IMR-90 (cell line): ENCODE measurements at regions not wholly inside any gene's neighbourhood (a gene's known extent, or its start where the extent isn't known, plus 50 kb on each side); places are given as distances from the start of the nearest gene placed in this dataset.

Experiments used
- ATAC-seq: fragments of 200-7000 bp; cut with Tn5 transposase; 2 replicates; pipeline ENCODE4 v1.9.1; 2020; ENCODE audit warnings: low read depth, mild to moderate bottlenecking, moderate library complexity
- BruUV-seq: library from RNA; stranded (reverse); fragments of 400-500 nt; replicated peaks from 2 replicates; lab custom pipeline; 2021; lab: Mats Ljungman, UMichigan
- CTCF ChIA-PET: fragments of 300-600 bp; formaldehyde crosslinking; extraction: SDS; loops from one replicate; lab custom pipeline; 2021; ENCODE audit warnings: antibody characterized with exemption; lab: Yijun Ruan, JAX
- POLR2A ChIA-PET: fragments of 300-600 bp; sonication (Branson Sonifier 250); formaldehyde crosslinking; loops from one replicate; lab custom pipeline; 2022; ENCODE audit warnings: antibody characterized with exemption; ENCODE audit not compliant: unreplicated experiment; lab: Charles Lee
- DNase-seq: peaks from one replicate; pipeline ENCODE4 v3.0.0; 2013
- H2AFZ ChIP-seq: replicated peaks from 2 replicates; pipeline ENCODE3; 2013; ENCODE audit warnings: low read length, mild to moderate bottlenecking; ENCODE audit not compliant: poor library complexity
- H2AK5ac ChIP-seq: 2 replicates; pipeline ENCODE4 v1.6.1; 2013; ENCODE audit warnings: low read depth, low read length, inconsistent platforms
- H2AK9ac ChIP-seq: replicated peaks from 2 replicates; pipeline ENCODE3; 2013; ENCODE audit warnings: mild to moderate bottlenecking, low read depth, low read length, moderate library complexity; ENCODE audit not compliant: poor library complexity
- H2BK120ac ChIP-seq: 2 replicates; pipeline ENCODE4 v1.6.1; 2013; ENCODE audit warnings: low read depth, low read length, inconsistent platforms
- H2BK15ac ChIP-seq: 3 replicates; pipeline ENCODE4 v1.6.1; 2013; ENCODE audit warnings: low read depth, low read length, inconsistent platforms
- H2BK20ac ChIP-seq: 2 replicates; pipeline ENCODE4 v1.6.1; 2013; ENCODE audit warnings: low read depth, mild to moderate bottlenecking, inconsistent platforms, low read length, moderate library complexity
- H2BK5ac ChIP-seq: 2 replicates; pipeline ENCODE4 v1.6.1; 2013; ENCODE audit warnings: mild to moderate bottlenecking, low read depth, low read length, inconsistent platforms; ENCODE audit not compliant: poor library complexity, severe bottlenecking
- H3K14ac ChIP-seq: replicated peaks from 2 replicates; pipeline ENCODE4 v1.6.1; 2013; ENCODE audit warnings: low read depth, low read length, inconsistent platforms
- H3K18ac ChIP-seq: 2 replicates; pipeline ENCODE4 v1.6.1; 2013; ENCODE audit warnings: low read depth, low read length, control low read depth
- H3K23ac ChIP-seq: 2 replicates; pipeline ENCODE4 v1.6.1; 2013; ENCODE audit warnings: low read depth, low read length, inconsistent platforms
- H3K27ac ChIP-seq: 2 replicates; pipeline ENCODE4 v1.5.1; 2013; ENCODE audit warnings: mild to moderate bottlenecking, control low read depth, low read length; ENCODE audit not compliant: insufficient read depth
- H3K27me3 ChIP-seq: 2 replicates; pipeline ENCODE4 v1.6.1; 2013; ENCODE audit warnings: low read length; ENCODE audit not compliant: control insufficient read depth, insufficient read depth
- H3K36me3 ChIP-seq: 2 replicates; pipeline ENCODE4 v1.6.1; 2013; ENCODE audit warnings: low read length, mixed read lengths; ENCODE audit not compliant: control insufficient read depth, insufficient read depth
- H3K4ac ChIP-seq: 2 replicates; pipeline ENCODE4 v1.6.1; 2013; ENCODE audit warnings: low read depth, low read length, inconsistent platforms
- H3K4me1 ChIP-seq: 2 replicates; pipeline ENCODE4 v1.6.1; 2013; ENCODE audit warnings: low read length, mixed read lengths; ENCODE audit not compliant: control insufficient read depth, insufficient read depth
- H3K4me2 ChIP-seq: 2 replicates; pipeline ENCODE4 v1.6.1; 2013; ENCODE audit warnings: low read depth, mild to moderate bottlenecking, control low read depth, low read length, moderate library complexity
- H3K4me3 ChIP-seq: 2 replicates; pipeline ENCODE4 v1.5.1; 2013; ENCODE audit warnings: low read depth, mild to moderate bottlenecking, control low read depth, low read length, moderate library complexity; ENCODE audit not compliant: insufficient read depth
- H3K56ac ChIP-seq: 2 replicates; pipeline ENCODE4 v1.6.1; 2013; ENCODE audit warnings: low read length, inconsistent platforms; ENCODE audit not compliant: insufficient read depth; ENCODE audit errors: extremely low read depth
- H3K79me1 ChIP-seq, 2 experiments: 2 replicates each; pipeline ENCODE4 v1.6.1; 2013; ENCODE audit warnings: low read length in 2 of 2, inconsistent platforms in 1 of 2, low read depth in 1 of 2
- H3K9ac ChIP-seq: 2 replicates; pipeline ENCODE4 v1.6.1; 2013; ENCODE audit warnings: low read depth, low read length, control low read depth
- H3K9me1 ChIP-seq: 2 replicates; pipeline ENCODE4 v1.6.1; 2013; ENCODE audit warnings: low read length, inconsistent platforms; ENCODE audit not compliant: insufficient read depth
- H3K9me3 ChIP-seq: 2 replicates; pipeline ENCODE4 v1.6.1; 2013; ENCODE audit warnings: low read length; ENCODE audit not compliant: control insufficient read depth, insufficient read depth
- H4K20me1 ChIP-seq: 2 replicates; pipeline ENCODE4 v1.6.1; 2013; ENCODE audit warnings: low read length, inconsistent platforms; ENCODE audit not compliant: insufficient read depth
- H4K5ac ChIP-seq: 2 replicates; pipeline ENCODE4 v1.6.1; 2013; ENCODE audit warnings: mild to moderate bottlenecking, low read depth, low read length, control low read depth
- H4K8ac ChIP-seq, 2 experiments: 2 replicates each; pipeline ENCODE4 v1.6.1; 2013; ENCODE audit warnings: low read depth in 2 of 2, low read length in 2 of 2, control low read depth in 1 of 2, inconsistent platforms in 1 of 2
- H4K91ac ChIP-seq: 2 replicates; pipeline ENCODE4 v1.6.1; 2013; ENCODE audit warnings: low read depth, low read length, inconsistent platforms; ENCODE audit not compliant: insufficient read depth
- BHLHE40 ChIP-seq: fragments of 150-350 bp; IDR thresholded peaks from 2 replicates; pipeline ENCODE4 v1.6.1; 2016; ENCODE audit warnings: mild to moderate bottlenecking, low read depth, low read length
- CHD1 ChIP-seq: IDR thresholded peaks from 2 replicates; pipeline ENCODE4 v1.6.1; 2012; ENCODE audit warnings: low read depth, low read length, improper control_type of control experiment
- FOS ChIP-seq: fragments of 150-350 bp; IDR thresholded peaks from 2 replicates; pipeline ENCODE4 v1.6.1; 2016; ENCODE audit warnings: low read depth, low read length
- MAFK ChIP-seq: IDR thresholded peaks from 2 replicates; pipeline ENCODE4 v1.6.1; 2012; ENCODE audit warnings: low read depth, low read length, improper control_type of control experiment
- MAZ ChIP-seq: IDR thresholded peaks from 2 replicates; pipeline ENCODE4 v1.6.1; 2012; ENCODE audit warnings: low read depth, mild to moderate bottlenecking, low read length, improper control_type of control experiment, moderate library complexity, borderline replicate concordance
- MXI1 ChIP-seq: IDR thresholded peaks from 2 replicates; pipeline ENCODE4 v1.6.1; 2012; ENCODE audit warnings: low read depth, mild to moderate bottlenecking, low read length, moderate library complexity, borderline replicate concordance
- NFE2L2 ChIP-seq: fragments of 150-350 bp; IDR thresholded peaks from 2 replicates; pipeline ENCODE4 v1.6.1; 2016; ENCODE audit warnings: low read depth, mild to moderate bottlenecking, low read length
- RCOR1 ChIP-seq: IDR thresholded peaks from 2 replicates; pipeline ENCODE4 v1.6.1; 2012; ENCODE audit warnings: mild to moderate bottlenecking, low read length, improper control_type of control experiment; ENCODE audit not compliant: insufficient replicate concordance
- RFX5 ChIP-seq: IDR thresholded peaks from 2 replicates; pipeline ENCODE4 v1.8.0; 2012; ENCODE audit warnings: low read depth, mild to moderate bottlenecking, low read length, moderate library complexity
- SMC3 ChIP-seq: fragments of 150-350 bp; IDR thresholded peaks from 2 replicates; pipeline ENCODE4 v1.6.1; 2016; ENCODE audit warnings: low read depth, mild to moderate bottlenecking, antibody characterized with exemption, low read length, moderate library complexity
- WGBS, 2 experiments: methylation state at CpG; one replicate each; pipeline versions ENCODE4 v1.1.5 to v1.1.7; 2013; ENCODE audit warnings: missing lambda C conversion rate in 2 of 2; ENCODE audit not compliant: insufficient read length in 1 of 2; ENCODE audit errors: extremely low coverage in 2 of 2; 5-methylcytosine and 5-hydroxymethylcytosine counted together
- dilution Hi-C: fragments of 300-500 bp; cut with HindIII; formaldehyde crosslinking; loops from one replicate; pipeline ENCODE4 v1.14.3; 2018; ENCODE audit warnings: low sequenced_read_pairs; ENCODE audit not compliant: unreplicated experiment
- in situ Hi-C: fragments of 300-500 bp; cut with MboI; formaldehyde crosslinking; loops from 3 replicates; pipeline ENCODE4 v1.14.3; 2019; ENCODE audit warnings: low sequenced_read_pairs, inconsistent platforms, mixed read lengths
- intact Hi-C: fragments of 100-400 bp; cut with micrococcal nuclease; formaldehyde crosslinking; loops from 2 replicates; pipeline ENCODE4 v1.10.0; 2022
- TF ChIP-seq, protein P1 (sequence below): fragments of 150-350 bp; IDR thresholded peaks from 2 replicates; pipeline ENCODE4 v1.6.1; 2017; ENCODE audit warnings: mild to moderate bottlenecking, antibody characterized with exemption, low read length, low read depth
- TF ChIP-seq, protein P2 (sequence below): fragments of 150-350 bp; IDR thresholded peaks from 2 replicates; pipeline ENCODE4 v1.6.1; 2016; ENCODE audit warnings: low read depth, mild to moderate bottlenecking, low read length, moderate library complexity, borderline replicate concordance

DNA sequence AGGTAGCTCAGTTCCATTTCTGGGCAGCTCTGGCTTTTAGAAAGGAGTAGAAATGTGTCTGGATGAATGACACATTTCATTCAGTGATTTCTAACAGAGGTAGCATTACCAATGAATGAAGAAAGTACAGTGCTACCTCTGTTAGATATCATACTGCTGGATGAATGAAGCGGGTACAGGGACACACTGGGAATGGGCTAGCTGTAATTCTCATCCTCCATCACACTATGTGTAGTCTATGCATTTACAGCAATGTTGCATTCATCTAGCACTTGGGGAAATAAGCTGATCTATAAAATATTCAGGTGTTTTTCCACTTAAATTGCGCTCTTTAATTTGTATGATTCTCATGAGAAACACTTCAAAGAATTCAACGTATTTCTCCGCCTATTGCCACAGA lies 158.3 kb upstream of the IRX5 start:
- Histone ChIP-seq H3K27ac (no peak overlapping the region), H2AK5ac (no peak overlapping the region), H2BK120ac (no peak overlapping the region), H3K23ac (no peak overlapping the region), H3K36me3 (no peaks in the 10 kb centered on the region), H3K18ac (no peak overlapping the region), H4K91ac (no peak overlapping the region), H3K9ac (no peak overlapping the region), H2AFZ (no peak overlapping the region), H3K4me2 (no peak overlapping the region), H2AK9ac (no peak overlapping the region), H2BK15ac (no peak overlapping the region), H4K5ac (no peak overlapping the region), H3K4me1 (no peaks in the 10 kb centered on the region), H4K8ac (no peak overlapping the region), H4K20me1 (no peaks in the 10 kb centered on the region), H3K27me3 (no peaks in the 10 kb centered on the region), H3K9me3 (no peaks in the 10 kb centered on the region; the same call in 1 of the 2 replicates), H3K14ac (no peak overlapping the region), H3K9me1 (no peaks in the 10 kb centered on the region), H2BK20ac (no peak overlapping the region), H3K4ac (no peak overlapping the region), H2BK5ac (no peak overlapping the region), H3K56ac (no peak overlapping the region), H3K79me1 (no peaks in the 10 kb centered on the region), H3K4me3 (no peak overlapping the region)
- DNase-seq = no peak
- no CpG with 5 or more reads among the region's 4 CpGs for WGBS, 2 experiments
- TF ChIP-seq MXI1 (no peak), MAZ (no peak), SMC3 (no peak), NFE2L2 (no peak), FOS (no peak), CHD1 (no peak), RCOR1 (no peak), BHLHE40 (no peak), RFX5 (no peak), MAFK (no peak)
- TF ChIP-seq, protein P1, sequence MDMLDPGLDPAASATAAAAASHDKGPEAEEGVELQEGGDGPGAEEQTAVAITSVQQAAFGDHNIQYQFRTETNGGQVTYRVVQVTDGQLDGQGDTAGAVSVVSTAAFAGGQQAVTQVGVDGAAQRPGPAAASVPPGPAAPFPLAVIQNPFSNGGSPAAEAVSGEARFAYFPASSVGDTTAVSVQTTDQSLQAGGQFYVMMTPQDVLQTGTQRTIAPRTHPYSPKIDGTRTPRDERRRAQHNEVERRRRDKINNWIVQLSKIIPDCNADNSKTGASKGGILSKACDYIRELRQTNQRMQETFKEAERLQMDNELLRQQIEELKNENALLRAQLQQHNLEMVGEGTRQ = no peak
- TF ChIP-seq, protein P2, sequence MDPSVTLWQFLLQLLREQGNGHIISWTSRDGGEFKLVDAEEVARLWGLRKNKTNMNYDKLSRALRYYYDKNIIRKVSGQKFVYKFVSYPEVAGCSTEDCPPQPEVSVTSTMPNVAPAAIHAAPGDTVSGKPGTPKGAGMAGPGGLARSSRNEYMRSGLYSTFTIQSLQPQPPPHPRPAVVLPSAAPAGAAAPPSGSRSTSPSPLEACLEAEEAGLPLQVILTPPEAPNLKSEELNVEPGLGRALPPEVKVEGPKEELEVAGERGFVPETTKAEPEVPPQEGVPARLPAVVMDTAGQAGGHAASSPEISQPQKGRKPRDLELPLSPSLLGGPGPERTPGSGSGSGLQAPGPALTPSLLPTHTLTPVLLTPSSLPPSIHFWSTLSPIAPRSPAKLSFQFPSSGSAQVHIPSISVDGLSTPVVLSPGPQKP = no peak
- no peak for ATAC-seq
- in situ Hi-C loops = no loop called here
- CTCF ChIA-PET = no interaction called here
- dilution Hi-C loops = no loop called here
- POLR2A ChIA-PET = no interaction called here
- intact Hi-C loops = no loop called here
- BruUV-seq = no TSS peak
